ENCODE measurements at regions not wholly inside any gene's neighbourhood (a gene's known extent, or its start where the extent isn't known, plus 50 kb on each side); places are given as distances from the start of the nearest gene placed in this dataset.
A peak's percentile ranks its signal among the peaks of the same experiment; 100 is the strongest.

- WGBS, 2 donors (ENCODE audit: low coverage in 1 of 2): 100% methylated on average over 1 of the region's 1 CpG
- Histone ChIP-seq H3K9me3 (no peaks in the 10 kb centered on the region), H3K36me3 (no peaks in the 10 kb centered on the region), H3K27me3 (peaks cover 4% of the 10 kb centered on the region), H3K27ac (no peak overlapping the region), H3K4me3 (no peak overlapping the region), H3K4me1 (no peaks in the 10 kb centered on the region)
- no peak for ATAC-seq
- TF ChIP-seq POLR2A (IDR thresholded peaks at IDR 0.05) (no peak), CTCF (IDR thresholded peaks at IDR 0.05) (no peak)
Observed at GRCh38 chr9:96175001-96175400, 127.0 kb downstream of the HSD17B3 start.

DNA sequence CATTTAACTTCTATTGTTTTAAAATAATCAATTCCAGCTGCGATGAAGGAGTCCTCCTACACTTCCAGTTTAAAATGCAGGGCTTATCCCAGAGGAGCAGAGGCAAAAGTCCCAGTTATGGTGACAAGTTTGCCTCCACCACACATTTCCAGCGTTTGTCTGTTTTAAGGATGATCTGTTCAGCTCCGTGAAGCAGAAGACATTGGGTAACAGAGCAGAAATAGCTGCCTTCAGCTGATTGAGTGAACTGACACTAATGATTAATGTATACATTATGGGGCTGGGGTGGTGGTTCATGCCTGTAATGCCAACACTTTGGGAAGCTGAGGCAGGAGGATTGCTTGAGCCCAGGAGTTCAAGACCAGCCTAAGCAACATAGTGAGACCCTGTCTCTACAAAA is 127.6 kb downstream of the HSD17B3 start:
- no peaks in the 10 kb centered on the region for H3K4me1 ChIP-seq
- no peaks in the 10 kb centered on the region for H3K9me3 ChIP-seq
- 90% methylated on average over 3 of the region's 3 CpGs for WGBS, 2 donors (ENCODE audit: low coverage in 1 of 2)
- TF ChIP-seq EP300 (IDR thresholded peaks at IDR 0.05): no peak
- no peak for TF ChIP-seq CTCF (IDR thresholded peaks at IDR 0.05)
- no peak for TF ChIP-seq POLR2A (IDR thresholded peaks at IDR 0.05)
- no peak for TF ChIP-seq POLR2AphosphoS5 (IDR thresholded peaks at IDR 0.05)
- H3K36me3 ChIP-seq: no peaks in the 10 kb centered on the region
- no peak overlapping the region for H3K27ac ChIP-seq
- peaks cover 4% of the 10 kb centered on the region for H3K27me3 ChIP-seq
- H3K4me3 ChIP-seq: no peak overlapping the region
- no peak for ATAC-seq

- H3K4me1 ChIP-seq: no peaks in the 10 kb centered on the region
Observed at GRCh38 chr9:96173640-96174039, 128.3 kb downstream of the HSD17B3 start.

DNA sequence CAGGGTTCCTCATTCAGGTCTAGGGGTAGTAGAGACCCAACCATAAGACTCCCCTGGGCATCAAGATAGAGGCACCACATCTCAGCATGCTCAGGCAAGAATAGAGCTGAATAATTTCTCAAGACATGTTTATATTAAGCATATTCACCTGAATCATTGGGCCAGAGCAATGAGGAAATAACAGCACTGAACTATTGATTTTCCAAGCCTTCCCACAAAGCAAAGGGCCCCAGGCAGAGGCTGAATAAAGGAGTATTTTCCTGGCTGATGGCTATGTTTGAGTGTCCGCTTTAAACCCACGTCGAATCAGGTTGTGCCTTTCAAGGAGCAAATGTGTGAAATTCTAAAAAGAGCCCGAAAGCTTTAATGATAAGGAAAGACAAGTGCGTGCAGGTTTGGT is 129.2 kb downstream of the HSD17B3 start:
- no peaks in the 10 kb centered on the region for H3K36me3 ChIP-seq
- no peak for ATAC-seq
- H3K27me3 ChIP-seq: peaks cover 4% of the 10 kb centered on the region
- WGBS, 2 donors (ENCODE audit: low coverage in 1 of 2): 91 to 100% methylated on average over 5 of the region's 5 CpGs
- TF ChIP-seq POLR2AphosphoS5 (IDR thresholded peaks at IDR 0.05) (no peak), CTCF (IDR thresholded peaks at IDR 0.05) (no peak), EP300 (IDR thresholded peaks at IDR 0.05) (no peak), POLR2A (IDR thresholded peaks at IDR 0.05) (no peak)
- H3K27ac ChIP-seq: no peak overlapping the region
- H3K9me3 ChIP-seq: no peaks in the 10 kb centered on the region
- no peak overlapping the region for H3K4me3 ChIP-seq
- H3K4me1 ChIP-seq: no peaks in the 10 kb centered on the region

More at GRCh38 chr9:96173640-96174039, 128.3 kb downstream of the HSD17B3 start:
- Histone ChIP-seq H3K27me3 (peaks cover 4% of the 10 kb centered on the region), H3K36me3 (no peaks in the 10 kb centered on the region), H3K9me3 (no peaks in the 10 kb centered on the region), H3K4me3 (no peak overlapping the region), H3K27ac (no peak overlapping the region)
- TF ChIP-seq POLR2A (IDR thresholded peaks at IDR 0.05) (no peak), POLR2AphosphoS5 (IDR thresholded peaks at IDR 0.05) (no peak), EP300 (IDR thresholded peaks at IDR 0.05) (no peak), CTCF (IDR thresholded peaks at IDR 0.05) (no peak)
- ATAC-seq: no peak
- WGBS, 2 donors (ENCODE audit: low coverage in 1 of 2): 76 to 100% methylated on average over 3 to 7 of the region's 7 CpGs

- no peak for ATAC-seq
- 74% methylated on average over 3 of the region's 6 CpGs; no CpG with 5 or more reads in 1 of the 2 donors for WGBS, 2 donors (ENCODE audit: low coverage in 1 of 2)
Observed at GRCh38 chr9:96171728-96172127, 130.2 kb downstream of the HSD17B3 start.

More at GRCh38 chr9:96171728-96172127, 130.2 kb downstream of the HSD17B3 start:
- no peak for TF ChIP-seq CTCF (IDR thresholded peaks at IDR 0.05)
- peak; percentile 5 for TF ChIP-seq POLR2AphosphoS5 (IDR thresholded peaks at IDR 0.05)
- Histone ChIP-seq H3K9me3 (no peaks in the 10 kb centered on the region), H3K4me3 (no peak overlapping the region), H3K27me3 (peaks cover 4% of the 10 kb centered on the region), H3K36me3 (no peaks in the 10 kb centered on the region), H3K4me1 (no peaks in the 10 kb centered on the region), H3K27ac (no peak overlapping the region)
